ENCODE measurements at regions not wholly inside any gene's neighbourhood (a gene's known extent, or its start where the extent isn't known, plus 50 kb on each side); places are given as distances from the start of the nearest gene placed in this dataset.

DNA sequence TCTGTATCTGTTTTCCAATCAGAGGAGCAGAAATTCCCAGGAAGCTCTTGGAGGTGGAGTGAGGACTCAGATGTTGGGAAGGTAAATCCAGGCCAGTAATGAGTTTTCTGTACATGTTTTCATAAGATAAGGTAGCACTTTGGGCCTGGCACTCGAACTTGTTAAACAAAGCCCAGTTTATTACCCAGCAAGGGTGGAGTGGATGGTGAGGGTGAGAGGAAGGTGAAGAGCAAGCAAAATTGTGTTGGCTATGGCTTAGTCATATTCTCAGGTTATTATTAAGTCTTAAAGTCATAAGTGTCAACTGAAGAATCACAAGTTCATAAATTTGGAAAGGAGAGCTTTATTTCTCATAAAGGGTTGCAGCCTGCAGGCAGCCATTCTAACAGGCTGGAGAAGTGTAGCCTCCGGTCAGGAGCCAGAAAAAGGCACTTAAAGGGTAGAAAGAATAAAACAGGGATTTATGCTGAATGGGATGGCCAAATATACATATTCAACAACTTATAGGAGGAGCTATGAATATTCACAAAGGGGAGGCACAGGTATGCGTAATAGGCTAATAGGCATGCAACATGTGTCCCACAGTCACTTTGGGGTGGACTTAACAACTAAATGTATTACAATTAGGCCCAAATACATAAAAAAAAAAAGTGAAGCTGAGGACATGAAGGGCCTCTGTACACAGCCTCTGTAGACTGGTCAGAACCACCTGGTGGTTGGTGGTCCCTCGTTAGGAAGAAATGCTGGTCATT is 523.9 kb downstream of the LMO4 start:
- TF ChIP-seq, protein P1, sequence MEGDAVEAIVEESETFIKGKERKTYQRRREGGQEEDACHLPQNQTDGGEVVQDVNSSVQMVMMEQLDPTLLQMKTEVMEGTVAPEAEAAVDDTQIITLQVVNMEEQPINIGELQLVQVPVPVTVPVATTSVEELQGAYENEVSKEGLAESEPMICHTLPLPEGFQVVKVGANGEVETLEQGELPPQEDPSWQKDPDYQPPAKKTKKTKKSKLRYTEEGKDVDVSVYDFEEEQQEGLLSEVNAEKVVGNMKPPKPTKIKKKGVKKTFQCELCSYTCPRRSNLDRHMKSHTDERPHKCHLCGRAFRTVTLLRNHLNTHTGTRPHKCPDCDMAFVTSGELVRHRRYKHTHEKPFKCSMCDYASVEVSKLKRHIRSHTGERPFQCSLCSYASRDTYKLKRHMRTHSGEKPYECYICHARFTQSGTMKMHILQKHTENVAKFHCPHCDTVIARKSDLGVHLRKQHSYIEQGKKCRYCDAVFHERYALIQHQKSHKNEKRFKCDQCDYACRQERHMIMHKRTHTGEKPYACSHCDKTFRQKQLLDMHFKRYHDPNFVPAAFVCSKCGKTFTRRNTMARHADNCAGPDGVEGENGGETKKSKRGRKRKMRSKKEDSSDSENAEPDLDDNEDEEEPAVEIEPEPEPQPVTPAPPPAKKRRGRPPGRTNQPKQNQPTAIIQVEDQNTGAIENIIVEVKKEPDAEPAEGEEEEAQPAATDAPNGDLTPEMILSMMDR (conservative IDR thresholded peaks at IDR 0.05; ENCODE audit: low read depth, low read length) = no peak
- no peak for TF ChIP-seq EZH2phosphoT487 (IDR thresholded peaks at IDR 0.05; ENCODE audit: borderline replicate concordance, low read length)
- no peak for TF ChIP-seq EZH2 (IDR thresholded peaks at IDR 0.05; ENCODE audit: low read length, unreplicated experiment)

Measured in PC-3 (cell line).